ENCODE measurements at regions not wholly inside any gene's neighbourhood (a gene's known extent, or its start where the extent isn't known, plus 50 kb on each side); places are given as distances from the start of the nearest gene placed in this dataset.

DNA sequence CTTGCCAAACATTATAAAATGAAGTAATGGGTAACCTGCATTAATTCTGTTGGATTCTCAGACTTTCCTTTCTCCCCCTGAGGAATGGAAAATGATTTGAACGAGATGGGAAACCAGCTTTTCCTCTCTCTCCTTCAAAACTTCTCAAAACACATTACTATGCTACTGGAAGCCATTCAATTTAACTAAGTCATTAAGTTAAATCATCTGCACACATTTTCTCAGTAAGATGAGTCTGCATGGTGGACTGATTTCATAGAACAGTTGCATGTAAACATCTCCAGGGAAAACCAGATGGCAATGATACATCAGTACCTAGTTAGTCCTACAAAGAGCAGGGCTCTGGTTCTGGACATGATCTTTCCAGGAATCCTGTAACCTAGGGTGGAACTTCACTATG lies 59.9 kb downstream of the BMP4 start:
- Histone ChIP-seq H3K27ac (no peak overlapping the region), H3K27me3 (no peaks in the 10 kb centered on the region), H3K4me3 (ENCODE audit: low read depth in 1 of 2, low read length in 1 of 2) (no peak overlapping the region), H3K9me3 (no peaks in the 10 kb centered on the region), H3K36me3 (no peaks in the 10 kb centered on the region), H3K4me1 (ENCODE audit: control insufficient read depth in 1 of 2, insufficient read depth in 1 of 2, low read depth in 1 of 2, low read length in 1 of 2) (no peaks in the 10 kb centered on the region)
- TF ChIP-seq, protein P1, sequence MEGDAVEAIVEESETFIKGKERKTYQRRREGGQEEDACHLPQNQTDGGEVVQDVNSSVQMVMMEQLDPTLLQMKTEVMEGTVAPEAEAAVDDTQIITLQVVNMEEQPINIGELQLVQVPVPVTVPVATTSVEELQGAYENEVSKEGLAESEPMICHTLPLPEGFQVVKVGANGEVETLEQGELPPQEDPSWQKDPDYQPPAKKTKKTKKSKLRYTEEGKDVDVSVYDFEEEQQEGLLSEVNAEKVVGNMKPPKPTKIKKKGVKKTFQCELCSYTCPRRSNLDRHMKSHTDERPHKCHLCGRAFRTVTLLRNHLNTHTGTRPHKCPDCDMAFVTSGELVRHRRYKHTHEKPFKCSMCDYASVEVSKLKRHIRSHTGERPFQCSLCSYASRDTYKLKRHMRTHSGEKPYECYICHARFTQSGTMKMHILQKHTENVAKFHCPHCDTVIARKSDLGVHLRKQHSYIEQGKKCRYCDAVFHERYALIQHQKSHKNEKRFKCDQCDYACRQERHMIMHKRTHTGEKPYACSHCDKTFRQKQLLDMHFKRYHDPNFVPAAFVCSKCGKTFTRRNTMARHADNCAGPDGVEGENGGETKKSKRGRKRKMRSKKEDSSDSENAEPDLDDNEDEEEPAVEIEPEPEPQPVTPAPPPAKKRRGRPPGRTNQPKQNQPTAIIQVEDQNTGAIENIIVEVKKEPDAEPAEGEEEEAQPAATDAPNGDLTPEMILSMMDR (IDR thresholded peaks at IDR 0.05): no peak

GRCh38 chr14:53894456-53894855 lies 62.2 kb downstream of the BMP4 start:
- H3K9me3 ChIP-seq: no peaks in the 10 kb centered on the region
- H3K27me3 ChIP-seq: no peaks in the 10 kb centered on the region
- TF ChIP-seq, protein P1 (IDR thresholded peaks at IDR 0.05): no peak
- H3K4me3 ChIP-seq (ENCODE audit: low read depth in 1 of 2, low read length in 1 of 2): no peak overlapping the region
- H3K36me3 ChIP-seq: no peaks in the 10 kb centered on the region
- no peaks in the 10 kb centered on the region for H3K4me1 ChIP-seq (ENCODE audit: control insufficient read depth in 1 of 2, insufficient read depth in 1 of 2, low read depth in 1 of 2, low read length in 1 of 2)
- no peak overlapping the region for H3K27ac ChIP-seq

DNA sequence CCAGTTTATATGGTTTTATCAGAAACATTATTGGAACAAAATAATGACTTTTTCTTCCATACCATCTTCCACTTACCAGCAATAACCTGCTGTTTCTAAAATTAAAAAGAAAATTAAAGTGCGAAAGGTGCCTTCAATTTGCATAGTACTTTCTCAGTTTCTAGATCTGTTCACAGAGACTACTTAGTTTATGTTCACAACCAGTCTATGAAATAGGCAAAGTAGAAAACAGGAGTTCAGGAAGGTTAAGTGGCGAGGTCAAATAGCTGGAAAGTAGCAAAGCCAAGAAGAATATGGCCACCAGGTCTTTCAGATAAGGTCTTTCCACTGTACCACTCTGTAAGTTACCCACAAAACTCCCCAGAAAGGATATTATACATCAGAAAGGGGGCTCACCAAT lies 63.3 kb downstream of the BMP4 start:
- H3K4me3 ChIP-seq (ENCODE audit: low read depth in 1 of 2, low read length in 1 of 2): no peak overlapping the region
- H3K27ac ChIP-seq: no peak overlapping the region
- H3K36me3 ChIP-seq: no peaks in the 10 kb centered on the region
- H3K27me3 ChIP-seq: no peaks in the 10 kb centered on the region
- H3K9me3 ChIP-seq: no peaks in the 10 kb centered on the region
- TF ChIP-seq, protein P1 (IDR thresholded peaks at IDR 0.05): no peak
- H3K4me1 ChIP-seq (ENCODE audit: control insufficient read depth in 1 of 2, insufficient read depth in 1 of 2, low read depth in 1 of 2, low read length in 1 of 2): no peaks in the 10 kb centered on the region

DNA sequence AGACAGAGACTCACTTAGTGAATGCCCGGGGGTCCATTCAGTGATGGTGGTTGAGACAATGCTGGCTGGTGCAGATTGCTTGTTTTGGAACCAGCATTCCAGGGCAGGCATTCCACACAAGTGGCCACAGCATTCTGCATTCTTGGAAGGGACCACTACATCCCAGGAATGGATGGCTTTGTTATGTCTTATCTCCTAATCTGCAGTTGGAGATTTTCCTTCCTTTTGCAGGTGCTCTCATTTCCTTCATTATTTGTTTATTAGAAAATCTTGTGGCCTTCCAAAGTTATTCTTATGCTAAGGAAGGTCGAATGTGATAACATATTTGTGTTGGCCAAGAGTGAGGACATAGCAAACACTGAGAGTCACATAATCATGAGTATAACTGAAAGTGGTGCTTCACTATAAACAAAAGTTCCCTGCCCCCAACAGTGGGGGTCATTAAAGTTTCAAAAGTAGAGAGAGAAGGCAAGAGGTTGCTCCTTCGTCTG lies 66.0 kb downstream of the BMP4 start:
- H3K36me3 ChIP-seq: no peaks in the 10 kb centered on the region
- no peak overlapping the region for H3K27ac ChIP-seq
- TF ChIP-seq, protein P1 (IDR thresholded peaks at IDR 0.05): no peak

GRCh38 chr14:53888535-53889386 lies 67.9 kb downstream of the BMP4 start:
- Histone ChIP-seq H3K27ac (no peak overlapping the region), H3K4me1 (ENCODE audit: control insufficient read depth in 1 of 2, insufficient read depth in 1 of 2, low read depth in 1 of 2, low read length in 1 of 2) (no peaks in the 10 kb centered on the region), H3K4me3 (ENCODE audit: low read depth in 1 of 2, low read length in 1 of 2) (no peak overlapping the region), H3K9me3 (no peaks in the 10 kb centered on the region), H3K36me3 (no peaks in the 10 kb centered on the region), H3K27me3 (no peaks in the 10 kb centered on the region)
- TF ChIP-seq, protein P1 (IDR thresholded peaks at IDR 0.05): no peak

More for the DNA sequence above, 66.0 kb downstream of the BMP4 start:
- Histone ChIP-seq H3K27me3 (no peaks in the 10 kb centered on the region), H3K4me1 (ENCODE audit: control insufficient read depth in 1 of 2, insufficient read depth in 1 of 2, low read depth in 1 of 2, low read length in 1 of 2) (no peaks in the 10 kb centered on the region), H3K4me3 (ENCODE audit: low read depth in 1 of 2, low read length in 1 of 2) (no peak overlapping the region), H3K9me3 (no peaks in the 10 kb centered on the region)

Measured in neutrophil (primary cell).